Natural killer cell (primary cell): ENCODE measurements at regions not wholly inside any gene's neighbourhood (a gene's known extent, or its start where the extent isn't known, plus 50 kb on each side); places are given as distances from the start of the nearest gene placed in this dataset.

ENCODE experiments used
- ATAC-seq, 3 donors: fragments of 150-1000 bp in 2 of 3; fragments of 200-7000 bp in 1 of 3; cut with Tn5 transposase; 1 replicate in 1 of 3; 2 replicates in 2 of 3; pipeline ENCODE4 v1.10.0; 2021; ENCODE audit warnings: mild to moderate bottlenecking in 2 of 3, moderate library complexity in 2 of 3
- DNase-seq, 2 donors: peaks; one replicate each; pipeline versions ENCODE4 v3.0.0 to v3.0.0-alpha.2; 2013 to 2021; ENCODE audit warnings: mixed read lengths in 1 of 2
- H3K27ac ChIP-seq: one replicate; pipeline ENCODE4 v1.5.1; 2013; ENCODE audit warnings: mild to moderate bottlenecking, low read length
- H3K27me3 ChIP-seq: one replicate; pipeline ENCODE4 v1.6.1; 2013; ENCODE audit warnings: low read length; ENCODE audit not compliant: control insufficient read depth, insufficient read depth
- H3K36me3 ChIP-seq: one replicate; pipeline ENCODE4 v1.6.1; 2013; ENCODE audit warnings: low read length; ENCODE audit not compliant: control insufficient read depth, insufficient read depth
- H3K4me1 ChIP-seq: one replicate; pipeline ENCODE4 v1.6.1; 2013; ENCODE audit warnings: low read length; ENCODE audit not compliant: control insufficient read depth, insufficient read depth
- H3K4me3 ChIP-seq: one replicate; pipeline ENCODE4 v1.5.1; 2013; ENCODE audit warnings: low read length
- H3K9me3 ChIP-seq: one replicate; pipeline ENCODE4 v1.6.1; 2013; ENCODE audit warnings: low read length; ENCODE audit not compliant: control insufficient read depth, insufficient read depth
- H3K27ac Mint-ChIP-seq, 2 donors: one replicate each; pipeline ENCODE4 v1.8.0; 2022; ENCODE audit warnings: mild to moderate bottlenecking in 2 of 2, mixed read lengths in 2 of 2, moderate library complexity in 1 of 2
- H3K27me3 Mint-ChIP-seq, 2 donors: one replicate each; pipeline ENCODE4 v1.8.0; 2022; ENCODE audit warnings: low read depth in 2 of 2, mixed read lengths in 2 of 2
- H3K36me3 Mint-ChIP-seq: one replicate; pipeline ENCODE4 v1.8.0; 2022; ENCODE audit warnings: mixed read lengths
- H3K4me1 Mint-ChIP-seq, 2 donors: one replicate each; pipeline ENCODE4 v1.8.0; 2022; ENCODE audit warnings: mixed read lengths in 2 of 2
- H3K4me3 Mint-ChIP-seq: one replicate; pipeline ENCODE4 v1.8.0; 2022; ENCODE audit warnings: mild to moderate bottlenecking, moderate library complexity, mixed read lengths
- H3K9me3 Mint-ChIP-seq, 2 donors: one replicate each; pipeline ENCODE4 v1.8.0; 2022; ENCODE audit warnings: mixed read lengths in 2 of 2
- WGBS: methylation state at CpG from one replicate; pipeline ENCODE4 v1.1.7; 2013; ENCODE audit warnings: missing lambda C conversion rate; ENCODE audit not compliant: insufficient coverage; 5-methylcytosine and 5-hydroxymethylcytosine counted together
- intact Hi-C: fragments of 100-400 bp; cut with micrococcal nuclease; formaldehyde crosslinking; loops from one replicate; pipeline ENCODE4 v1.14.2; 2022
- TF ChIP-seq, protein P1 (sequence below): fragments of 200-600 bp; IDR thresholded peaks from one replicate; pipeline ENCODE4 v1.8.0; 2022; ENCODE audit warnings: antibody characterized with exemption

DNA sequence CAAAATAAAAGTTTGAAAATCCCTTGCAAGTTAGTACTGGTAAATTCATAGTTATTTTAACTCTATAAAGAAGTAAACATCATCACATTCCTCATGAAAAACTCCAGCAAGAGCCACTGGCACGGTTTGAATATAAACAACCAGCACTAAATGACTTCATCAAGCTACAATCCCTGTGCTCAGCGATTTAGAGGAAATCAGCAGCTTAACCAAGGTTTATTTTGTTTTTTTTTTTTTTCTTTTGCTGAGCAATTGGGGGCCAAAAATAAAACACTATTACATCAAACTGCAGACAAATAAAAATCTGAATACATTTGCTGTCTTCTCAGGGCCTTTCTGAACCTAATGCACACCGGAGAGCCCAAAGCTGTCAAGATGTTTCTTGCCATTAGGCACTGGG lies 106.2 kb upstream of the SLC24A2 start:
- no peak overlapping the region for H3K4me3 Mint-ChIP-seq
- no peaks in the 10 kb centered on the region for H3K27me3 Mint-ChIP-seq
- no peaks in the 10 kb centered on the region for H3K4me1 ChIP-seq
- no peak overlapping the region for H3K27ac ChIP-seq
- intact Hi-C loops: no loop called here
- H3K4me3 ChIP-seq: no peak overlapping the region
- no peak for ATAC-seq
- H3K9me3 Mint-ChIP-seq: no peaks in the 10 kb centered on the region
- DNase-seq: no peak
- TF ChIP-seq, protein P1, sequence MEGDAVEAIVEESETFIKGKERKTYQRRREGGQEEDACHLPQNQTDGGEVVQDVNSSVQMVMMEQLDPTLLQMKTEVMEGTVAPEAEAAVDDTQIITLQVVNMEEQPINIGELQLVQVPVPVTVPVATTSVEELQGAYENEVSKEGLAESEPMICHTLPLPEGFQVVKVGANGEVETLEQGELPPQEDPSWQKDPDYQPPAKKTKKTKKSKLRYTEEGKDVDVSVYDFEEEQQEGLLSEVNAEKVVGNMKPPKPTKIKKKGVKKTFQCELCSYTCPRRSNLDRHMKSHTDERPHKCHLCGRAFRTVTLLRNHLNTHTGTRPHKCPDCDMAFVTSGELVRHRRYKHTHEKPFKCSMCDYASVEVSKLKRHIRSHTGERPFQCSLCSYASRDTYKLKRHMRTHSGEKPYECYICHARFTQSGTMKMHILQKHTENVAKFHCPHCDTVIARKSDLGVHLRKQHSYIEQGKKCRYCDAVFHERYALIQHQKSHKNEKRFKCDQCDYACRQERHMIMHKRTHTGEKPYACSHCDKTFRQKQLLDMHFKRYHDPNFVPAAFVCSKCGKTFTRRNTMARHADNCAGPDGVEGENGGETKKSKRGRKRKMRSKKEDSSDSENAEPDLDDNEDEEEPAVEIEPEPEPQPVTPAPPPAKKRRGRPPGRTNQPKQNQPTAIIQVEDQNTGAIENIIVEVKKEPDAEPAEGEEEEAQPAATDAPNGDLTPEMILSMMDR: no peak
- no peaks in the 10 kb centered on the region for H3K36me3 ChIP-seq
- H3K36me3 Mint-ChIP-seq: no peaks in the 10 kb centered on the region
- 84% methylated on average over 3 of the region's 3 CpGs for WGBS
- H3K27ac Mint-ChIP-seq: no peak overlapping the region
- H3K27me3 ChIP-seq: no peaks in the 10 kb centered on the region
- H3K9me3 ChIP-seq: no peaks in the 10 kb centered on the region
- H3K4me1 Mint-ChIP-seq: no peaks in the 10 kb centered on the region

GRCh38 chr9:19885608-19886007 lies 96.8 kb upstream of the SLC24A2 start:
- H3K4me1 ChIP-seq: no peaks in the 10 kb centered on the region
- H3K27me3 Mint-ChIP-seq: no peaks in the 10 kb centered on the region
- 93% methylated on average over 2 of the region's 4 CpGs for WGBS
- H3K27ac ChIP-seq: no peak overlapping the region
- H3K4me1 Mint-ChIP-seq: no peaks in the 10 kb centered on the region
- intact Hi-C loops: no loop called here
- TF ChIP-seq, protein P1: no peak
- no peak for DNase-seq
- H3K36me3 ChIP-seq: no peaks in the 10 kb centered on the region
- no peak for ATAC-seq
- no peak overlapping the region for H3K4me3 Mint-ChIP-seq
- H3K9me3 ChIP-seq: no peaks in the 10 kb centered on the region
- no peak overlapping the region for H3K27ac Mint-ChIP-seq
- H3K27me3 ChIP-seq: no peaks in the 10 kb centered on the region
- no peaks in the 10 kb centered on the region for H3K36me3 Mint-ChIP-seq
- H3K4me3 ChIP-seq: no peak overlapping the region
- H3K9me3 Mint-ChIP-seq: peaks cover 0 to 6% of the 10 kb centered on the region in 2 donors

- 67% methylated on average over 2 of the region's 2 CpGs for WGBS
- Mint-ChIP-seq H3K27me3 (no peaks in the 10 kb centered on the region), H3K36me3 (no peaks in the 10 kb centered on the region), H3K4me3 (no peak overlapping the region), H3K9me3 (peaks cover 2 to 7% of the 10 kb centered on the region in 2 donors), H3K4me1 (no peaks in the 10 kb centered on the region), H3K27ac (no peak overlapping the region)
- Histone ChIP-seq H3K4me3 (no peak overlapping the region), H3K27me3 (no peaks in the 10 kb centered on the region), H3K36me3 (no peaks in the 10 kb centered on the region), H3K27ac (no peak overlapping the region), H3K9me3 (no peaks in the 10 kb centered on the region), H3K4me1 (no peaks in the 10 kb centered on the region)
- TF ChIP-seq, protein P1: no peak
- no peak for ATAC-seq
- intact Hi-C loops: no loop called here
- no peak for DNase-seq
Observed at GRCh38 chr9:19879062-19879461, 90.2 kb upstream of the SLC24A2 start.

GRCh38 chr9:19876569-19877316 lies 87.9 kb upstream of the SLC24A2 start:
- peaks cover 8 to 11% of the 10 kb centered on the region in 2 donors for H3K9me3 Mint-ChIP-seq
- TF ChIP-seq, protein P1: no peak
- no peaks in the 10 kb centered on the region for H3K27me3 ChIP-seq
- no peak for ATAC-seq
- H3K4me1 ChIP-seq: no peaks in the 10 kb centered on the region
- WGBS: 77% methylated on average over 3 of the region's 3 CpGs
- no peaks in the 10 kb centered on the region for H3K27me3 Mint-ChIP-seq
- no peak overlapping the region for H3K27ac ChIP-seq
- H3K36me3 ChIP-seq: no peaks in the 10 kb centered on the region
- no peak overlapping the region for H3K4me3 ChIP-seq
- no peaks in the 10 kb centered on the region for H3K36me3 Mint-ChIP-seq
- H3K9me3 ChIP-seq: no peaks in the 10 kb centered on the region
- intact Hi-C loops: no loop called here
- H3K4me3 Mint-ChIP-seq: no peak overlapping the region
- DNase-seq: no peak
- no peaks in the 10 kb centered on the region for H3K4me1 Mint-ChIP-seq
- H3K27ac Mint-ChIP-seq: no peak overlapping the region
